HG03039 (cell line): ENCODE measurements at regions not wholly inside any gene's neighbourhood (a gene's known extent, or its start where the extent isn't known, plus 50 kb on each side); places are given as distances from the start of the nearest gene placed in this dataset.
"Not testable (repeated sequence)": the region's sequence is repeated elsewhere in the genome, so short reads cannot be mapped to it uniquely, and the experiment has no call there.

Experiments used
- ATAC-seq: cut with Tn5 transposase; IDR thresholded peaks from one replicate; pipeline ENCODE4 v1.9.1; 2021; ENCODE audit warnings: mild to moderate bottlenecking, moderate library complexity; ENCODE audit not compliant: unreplicated experiment

- ATAC-seq: no peak
These were observed 80.5 kb upstream of the PPARGC1A start for GRCh38 chr4:23970201-23970850.

- no peak for ATAC-seq
These were observed 79.8 kb upstream of the PPARGC1A start for GRCh38 chr4:23969635-23970145.

GRCh38 chr4:23967281-23967680 is 77.4 kb upstream of the PPARGC1A start:
- ATAC-seq: no peak

GRCh38 chr4:23966725-23967124 is 76.9 kb upstream of the PPARGC1A start:
- no peak for ATAC-seq

- ATAC-seq: no peak
These were observed 72.6 kb upstream of the PPARGC1A start for GRCh38 chr4:23962462-23962861.

GRCh38 chr4:23961395-23961794 is 71.5 kb upstream of the PPARGC1A start:
- ATAC-seq: not testable (repeated sequence)

- ATAC-seq: no peak
These were observed 69.7 kb upstream of the PPARGC1A start for GRCh38 chr4:23959396-23960148.

GRCh38 chr4:23958749-23959148 is 68.9 kb upstream of the PPARGC1A start:
- ATAC-seq: no peak

- no peak for ATAC-seq
These were observed 67.6 kb upstream of the PPARGC1A start for GRCh38 chr4:23957465-23957864.

GRCh38 chr4:23956601-23957364 is 66.9 kb upstream of the PPARGC1A start:
- ATAC-seq: no peak

GRCh38 chr4:23952258-23952657 is 62.4 kb upstream of the PPARGC1A start:
- no peak for ATAC-seq

- ATAC-seq: no peak
These were observed 58.0 kb upstream of the PPARGC1A start for GRCh38 chr4:23947826-23948225.

- no peak for ATAC-seq
These were observed 56.5 kb upstream of the PPARGC1A start for GRCh38 chr4:23946299-23946698.

GRCh38 chr4:23945451-23946017 is 55.7 kb upstream of the PPARGC1A start:
- no peak for ATAC-seq

- not testable (repeated sequence) for ATAC-seq
These were observed 54.7 kb upstream of the PPARGC1A start for GRCh38 chr4:23944556-23944955.

GRCh38 chr4:23943478-23943877 is 53.6 kb upstream of the PPARGC1A start:
- ATAC-seq: no peak

- ATAC-seq: no peak
These were observed 52.6 kb upstream of the PPARGC1A start for GRCh38 chr4:23942471-23942870.
